GM18861 (cell line): ENCODE measurements at regions not wholly inside any gene's neighbourhood (a gene's known extent, or its start where the extent isn't known, plus 50 kb on each side); places are given as distances from the start of the nearest gene placed in this dataset.

Experiments
- ATAC-seq: cut with Tn5 transposase; IDR thresholded peaks from one replicate; pipeline ENCODE4 v1.9.1; 2021; ENCODE audit not compliant: unreplicated experiment

- no peak for ATAC-seq
Observed at GRCh38 chr2:180664507-180664906, 315.9 kb upstream of the UBE2E3 start.

GRCh38 chr2:180662941-180663471 lies 317.4 kb upstream of the UBE2E3 start:
- ATAC-seq: no peak

GRCh38 chr2:180662521-180662920 lies 317.9 kb upstream of the UBE2E3 start:
- no peak for ATAC-seq

DNA sequence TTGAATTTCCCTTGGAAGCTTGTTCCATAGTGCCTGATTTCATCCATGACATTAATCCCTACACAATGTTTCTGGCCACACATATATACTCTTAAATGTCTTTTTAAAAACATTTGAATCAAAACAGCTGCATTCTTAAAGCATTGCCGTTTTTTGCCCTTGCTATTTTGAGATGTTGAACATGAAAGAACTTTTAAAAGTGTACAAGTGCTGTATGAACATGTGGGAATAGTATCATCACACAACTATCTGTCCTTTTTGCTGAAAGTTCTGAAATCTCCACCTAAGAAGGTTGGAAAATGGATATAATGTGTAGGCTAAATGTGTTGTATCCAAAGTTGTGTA lies 318.7 kb upstream of the UBE2E3 start:
- no peak for ATAC-seq

DNA sequence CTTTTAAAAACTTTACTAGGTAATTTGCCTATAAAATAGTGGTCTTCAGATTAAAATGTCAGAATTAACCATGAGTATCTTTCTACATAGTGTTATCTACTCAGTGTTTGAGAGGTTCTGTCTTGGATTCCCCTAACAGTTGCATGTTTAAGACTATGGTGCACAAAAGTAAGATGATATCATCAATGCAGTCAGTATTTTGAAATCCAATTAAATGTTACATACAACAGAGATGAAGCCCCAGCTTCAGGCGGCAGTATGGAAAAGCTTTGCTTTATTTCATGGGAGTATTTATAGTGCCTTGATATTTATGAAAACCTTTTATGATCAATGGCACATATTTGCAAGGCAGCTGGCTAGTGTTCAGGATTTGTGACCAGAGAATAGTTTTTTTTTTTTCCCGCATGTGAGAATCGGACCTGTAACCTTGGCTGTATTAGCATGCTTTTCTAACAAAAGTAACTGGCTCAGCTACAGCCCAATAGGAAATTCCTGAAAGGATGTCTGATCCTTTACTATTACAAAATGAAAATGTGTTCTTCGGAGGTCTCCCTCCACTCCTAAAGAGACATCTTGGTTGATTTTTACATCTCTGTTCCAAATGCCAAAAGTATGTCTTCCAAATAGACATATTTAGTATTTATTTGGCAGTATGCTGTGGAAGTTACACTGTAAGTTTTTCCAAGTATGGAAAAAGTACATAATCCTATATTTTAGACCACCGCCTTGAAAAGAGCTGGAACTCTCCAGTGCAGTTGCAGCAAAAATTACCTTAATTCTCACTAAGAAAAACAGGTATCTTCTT lies 319.3 kb upstream of the UBE2E3 start:
- ATAC-seq: no peak

GRCh38 chr2:180660207-180660606 lies 320.2 kb upstream of the UBE2E3 start:
- ATAC-seq: no peak

- no peak for ATAC-seq
Observed at GRCh38 chr2:180657054-180657453, 323.4 kb upstream of the UBE2E3 start.

GRCh38 chr2:180656455-180656847 lies 324.0 kb upstream of the UBE2E3 start:
- ATAC-seq: no peak

DNA sequence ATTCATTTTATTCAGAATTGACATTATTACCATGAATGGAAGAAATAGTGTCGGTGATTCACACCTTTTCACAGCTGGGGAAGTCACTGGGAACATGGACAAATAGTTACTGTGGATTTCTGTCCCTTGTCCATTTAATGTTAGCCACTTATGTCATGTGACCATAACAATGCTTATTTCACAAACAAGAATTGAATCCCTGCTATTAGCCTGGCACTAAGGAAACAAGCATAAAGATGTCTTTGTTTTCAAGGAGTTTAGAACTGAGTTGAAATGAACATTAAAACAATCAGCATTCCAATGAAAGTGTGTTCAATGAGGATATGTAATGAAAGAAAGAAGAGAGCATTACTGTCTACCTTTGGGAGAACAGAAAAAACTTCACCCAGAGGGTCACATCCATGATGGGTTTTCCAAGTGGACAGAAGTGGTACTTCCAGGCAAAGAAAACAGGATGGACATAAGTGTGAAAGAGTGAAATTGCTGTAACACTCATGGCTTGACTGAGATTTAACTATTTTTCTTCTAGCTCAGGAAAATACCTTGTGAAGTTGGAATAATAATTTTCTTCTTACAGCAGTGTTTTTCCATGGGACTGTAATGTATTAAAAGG lies 324.5 kb upstream of the UBE2E3 start:
- ATAC-seq: no peak

DNA sequence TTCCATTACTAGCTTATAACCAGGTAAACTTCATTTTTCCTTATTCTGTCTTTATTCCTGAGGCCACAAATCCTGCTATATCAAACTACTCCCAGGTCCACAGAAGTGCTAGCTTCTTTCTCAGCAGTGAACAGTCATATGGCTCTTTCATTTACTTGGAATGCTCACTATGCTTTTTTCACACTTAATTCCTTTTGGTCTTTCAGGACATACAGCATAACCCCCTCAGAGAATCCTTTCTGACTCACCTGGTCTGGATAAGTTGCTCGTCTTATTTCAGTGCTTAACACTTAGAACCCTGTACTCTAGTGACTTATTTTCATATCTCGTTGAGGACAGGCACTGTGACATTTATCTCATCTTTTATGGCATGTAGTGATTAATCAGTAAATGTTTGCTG lies 325.0 kb upstream of the UBE2E3 start:
- ATAC-seq: no peak

GRCh38 chr2:180653481-180653880 lies 326.9 kb upstream of the UBE2E3 start:
- ATAC-seq: no peak

- ATAC-seq: no peak
Observed at GRCh38 chr2:180652794-180653193, 327.6 kb upstream of the UBE2E3 start.

DNA sequence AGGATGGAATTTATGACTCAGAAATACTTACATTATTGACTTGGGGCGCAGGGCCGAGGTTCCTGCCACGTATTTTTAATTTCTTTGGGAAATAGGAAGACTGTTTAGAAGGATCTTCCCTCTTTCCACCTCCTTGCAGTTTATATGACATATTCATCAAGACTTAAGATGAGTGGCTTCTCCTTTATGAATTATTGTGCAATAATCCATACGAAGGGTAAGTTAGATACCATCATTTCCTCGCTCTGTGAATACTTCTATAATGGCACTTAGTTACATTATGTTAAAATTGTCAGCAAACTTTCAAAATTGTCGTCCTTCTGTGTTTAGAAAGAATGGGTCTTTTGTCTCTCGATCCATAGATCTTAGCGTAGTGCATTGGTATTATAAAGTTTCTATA lies 328.8 kb upstream of the UBE2E3 start:
- no peak for ATAC-seq

DNA sequence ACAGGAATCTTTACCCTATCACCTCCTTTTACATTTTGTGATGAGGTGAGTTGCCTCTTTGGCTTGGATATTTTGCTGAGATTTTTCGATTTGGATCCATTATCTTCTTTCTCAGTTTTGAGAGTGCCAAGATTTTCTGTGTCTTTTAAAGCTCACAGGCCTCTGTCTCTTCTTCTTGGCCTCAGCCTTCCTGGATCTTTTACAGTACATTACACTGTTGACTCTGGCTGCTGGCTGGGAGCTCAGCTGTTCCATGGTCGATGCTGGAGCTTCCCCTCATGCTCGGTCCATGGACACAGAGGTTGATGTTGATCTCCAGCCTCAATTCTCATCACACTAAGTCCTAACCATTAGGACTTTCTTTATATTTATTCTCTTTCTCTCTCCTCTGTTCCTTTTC lies 332.8 kb upstream of the UBE2E3 start:
- ATAC-seq: no peak

GRCh38 chr2:180647221-180647620 lies 333.2 kb upstream of the UBE2E3 start:
- no peak for ATAC-seq

GRCh38 chr2:180646756-180647155 lies 333.6 kb upstream of the UBE2E3 start:
- no peak for ATAC-seq

DNA sequence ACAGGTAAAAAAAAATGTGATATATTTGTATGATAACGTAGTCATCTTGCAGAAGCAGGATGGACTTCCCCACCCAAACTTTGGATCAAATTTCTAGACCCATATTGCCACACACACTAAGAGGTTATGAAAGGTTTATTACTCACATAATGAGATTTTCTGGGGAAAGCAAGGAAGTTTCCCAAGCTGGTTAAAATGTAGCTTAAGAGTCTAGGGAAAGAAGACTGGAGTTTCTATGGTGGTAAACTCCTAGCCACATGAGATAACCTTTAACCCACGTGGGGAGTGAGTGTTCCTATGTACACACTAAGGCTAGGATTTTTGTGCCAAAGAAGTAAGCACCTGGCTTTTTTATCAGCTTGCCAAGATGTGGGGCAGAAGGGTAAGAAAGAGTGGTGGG lies 335.7 kb upstream of the UBE2E3 start:
- no peak for ATAC-seq

GRCh38 chr2:180630756-180631155 lies 349.6 kb upstream of the UBE2E3 start:
- ATAC-seq: no peak

DNA sequence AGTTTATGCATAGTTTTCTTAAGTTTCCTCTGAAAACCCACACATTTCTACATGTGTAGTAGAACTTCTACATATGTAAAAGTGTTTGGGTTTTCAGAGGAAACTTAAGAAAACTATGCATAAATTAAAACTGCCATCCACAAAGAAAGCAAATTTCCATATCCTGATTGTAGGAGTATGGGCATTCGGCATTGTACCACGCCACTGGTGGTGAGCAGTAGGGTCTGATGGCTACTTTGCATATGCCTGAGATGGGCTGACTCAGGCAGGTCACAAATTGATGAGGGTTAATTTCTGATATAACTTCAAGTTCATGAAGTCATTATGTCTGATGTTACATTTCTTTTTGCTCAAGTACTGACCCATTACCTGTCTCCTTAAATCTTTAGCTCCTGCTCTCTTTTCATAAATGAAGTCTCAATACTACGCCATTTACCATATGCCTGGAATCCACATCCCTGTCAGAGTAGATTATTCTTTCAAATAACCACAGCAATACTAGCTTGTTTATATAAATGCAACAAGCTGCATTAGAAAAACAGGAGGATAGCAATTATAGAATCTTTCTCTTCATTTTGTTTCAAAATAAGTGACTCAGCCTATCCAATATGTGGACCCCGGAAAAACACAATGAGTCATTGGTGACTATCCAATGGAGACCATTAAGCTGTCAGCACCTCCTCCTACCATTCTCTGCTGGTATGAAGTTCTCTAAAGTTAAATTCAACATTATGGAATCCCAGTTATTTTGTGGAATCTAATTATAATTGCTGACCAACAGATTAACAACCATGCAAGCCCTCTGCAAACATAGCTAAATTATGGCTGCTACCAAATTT lies 355.2 kb upstream of the UBE2E3 start:
- ATAC-seq: no peak

- no peak for ATAC-seq
Observed at GRCh38 chr2:180621941-180622918, 358.2 kb upstream of the UBE2E3 start.

DNA sequence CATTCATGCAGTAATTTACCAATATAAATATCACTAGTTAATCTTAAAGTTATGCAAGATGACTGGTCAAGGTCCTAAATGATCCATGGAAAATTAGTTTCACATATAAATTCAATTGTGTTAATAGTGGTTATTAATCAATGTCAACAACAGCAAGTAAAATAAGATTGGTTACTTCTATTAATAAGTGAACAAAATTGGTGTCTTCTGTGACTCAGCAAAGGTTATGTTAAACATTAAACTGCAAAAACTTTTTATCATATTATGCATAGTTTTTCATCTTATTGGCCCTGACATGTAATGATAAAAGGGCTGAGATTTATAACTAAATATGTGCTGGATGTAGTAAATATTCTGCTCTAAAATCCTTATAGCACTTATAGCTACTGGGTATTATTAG lies 359.0 kb upstream of the UBE2E3 start:
- no peak for ATAC-seq
